Left ventricle myocardium inferior (tissue), 1 donor: ENCODE measurements at regions not wholly inside any gene's neighbourhood (a gene's known extent, or its start where the extent isn't known, plus 50 kb on each side); places are given as distances from the start of the nearest gene placed in this dataset.
A peak's percentile ranks its signal among the peaks of the same experiment; 100 is the strongest.

ENCODE experiments used
- DNase-seq: peaks from one replicate; pipeline ENCODE4 v3.0.0-alpha.2; 2020
- H3K27ac ChIP-seq: fragments of 200-600 bp; replicated peaks from 2 replicates; pipeline ENCODE4 v1.8.0; 2021
- H3K27me3 ChIP-seq: fragments of 200-600 bp; 2 replicates; pipeline ENCODE4 v1.8.0; 2021; ENCODE audit warnings: low read depth
- H3K36me3 ChIP-seq: fragments of 200-600 bp; 2 replicates; pipeline ENCODE4 v1.8.0; 2021
- H3K4me1 ChIP-seq: fragments of 200-600 bp; 2 replicates; pipeline ENCODE4 v1.8.0; 2021
- H3K4me3 ChIP-seq: fragments of 200-600 bp; 2 replicates; pipeline ENCODE4 v1.8.0; 2021; ENCODE audit warnings: mild to moderate bottlenecking, moderate library complexity
- H3K9me3 ChIP-seq: fragments of 200-600 bp; replicated peaks from 2 replicates; pipeline ENCODE4 v1.8.0; 2021
- CTCF ChIP-seq: fragments of 200-600 bp; IDR thresholded peaks from 2 replicates; pipeline ENCODE4 v1.8.0; 2021; ENCODE audit warnings: antibody characterized with exemption, mild to moderate bottlenecking, borderline replicate concordance
- intact Hi-C: fragments of 100-400 bp; cut with micrococcal nuclease; formaldehyde crosslinking; loops from one replicate; pipeline ENCODE4 v1.11.0; 2022
- donor health status: DM: no; HTN: yes; CAD: no; lungs with severe emphysema.

DNA sequence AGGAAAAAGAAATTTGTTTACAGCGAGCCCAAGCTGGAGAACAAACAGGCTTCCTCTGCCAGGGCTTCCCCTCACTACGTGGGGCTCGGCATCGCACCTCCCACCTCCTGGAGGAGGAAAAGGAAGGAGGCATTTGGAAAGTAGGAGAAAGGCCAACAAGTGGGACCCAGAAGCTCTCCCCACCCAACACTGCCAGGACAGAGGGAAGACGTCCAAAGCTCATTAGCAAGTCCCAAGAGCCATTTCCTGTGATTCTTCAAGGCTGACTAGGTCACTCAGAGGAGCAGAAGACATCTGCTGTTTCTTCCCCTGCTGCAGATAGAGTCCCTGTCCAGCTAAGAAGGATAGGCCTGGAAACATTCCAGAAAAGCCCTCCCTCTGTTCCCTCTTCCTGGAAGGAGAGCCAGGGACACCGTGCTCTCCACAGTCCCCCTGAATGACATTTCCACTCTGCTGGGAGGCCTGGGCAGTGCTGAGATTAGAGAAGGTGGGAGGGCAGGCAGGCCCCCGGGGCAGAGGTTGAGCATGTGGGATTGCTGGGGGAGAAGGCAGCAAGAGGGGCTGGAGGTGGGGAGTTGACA is 57.0 kb upstream of the NEURL1B start:
- Histone ChIP-seq H3K36me3 (no peaks in the 10 kb centered on the region), H3K27me3 (no peaks in the 10 kb centered on the region), H3K4me3 (no peak overlapping the region), H3K4me1 (peaks cover 74% of the 10 kb centered on the region), H3K27ac (peak overlapping the region; percentile 90), H3K9me3 (no peaks in the 10 kb centered on the region)
- peak; percentile 70 for DNase-seq
- intact Hi-C loops: no loop called here
- peak; percentile 12 for TF ChIP-seq CTCF

- Histone ChIP-seq H3K9me3 (no peaks in the 10 kb centered on the region), H3K4me1 (peaks cover 78% of the 10 kb centered on the region), H3K27me3 (no peaks in the 10 kb centered on the region), H3K4me3 (no peak overlapping the region), H3K27ac (peak overlapping the region; percentile 90), H3K36me3 (no peaks in the 10 kb centered on the region)
- intact Hi-C loops: no loop called here
- no peak for TF ChIP-seq CTCF
- DNase-seq: no peak
These were observed 58.1 kb upstream of the NEURL1B start for GRCh38 chr5:172582940-172583339.

DNA sequence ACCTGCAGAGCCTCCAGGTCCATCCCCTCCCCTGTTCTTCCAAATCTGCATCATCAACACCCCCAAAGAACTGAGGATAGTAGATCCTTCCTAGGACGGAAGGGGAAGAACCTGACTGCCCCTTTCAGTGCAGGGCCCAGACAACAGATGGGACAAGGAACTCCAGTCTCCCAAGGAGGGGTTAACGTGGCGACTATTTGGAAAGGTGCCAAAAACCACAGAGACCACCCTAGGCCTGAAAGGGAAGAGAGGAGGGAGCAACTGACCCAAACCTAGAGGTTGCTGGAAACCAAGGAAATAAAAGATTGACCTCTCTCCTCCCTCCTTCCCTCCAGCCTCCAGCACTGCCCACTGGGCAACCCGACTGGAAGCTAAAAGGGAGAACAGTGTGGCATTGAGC is 59.7 kb upstream of the NEURL1B start:
- intact Hi-C loops: no loop called here
- Histone ChIP-seq H3K9me3 (no peaks in the 10 kb centered on the region), H3K27me3 (no peaks in the 10 kb centered on the region), H3K4me1 (peaks cover 64% of the 10 kb centered on the region), H3K36me3 (no peaks in the 10 kb centered on the region), H3K27ac (peak overlapping the region; percentile 90), H3K4me3 (no peak overlapping the region)
- DNase-seq: no peak
- TF ChIP-seq CTCF: no peak

- peaks cover 64% of the 10 kb centered on the region for H3K4me1 ChIP-seq
These were observed 61.6 kb upstream of the NEURL1B start for GRCh38 chr5:172579403-172579990.

DNA sequence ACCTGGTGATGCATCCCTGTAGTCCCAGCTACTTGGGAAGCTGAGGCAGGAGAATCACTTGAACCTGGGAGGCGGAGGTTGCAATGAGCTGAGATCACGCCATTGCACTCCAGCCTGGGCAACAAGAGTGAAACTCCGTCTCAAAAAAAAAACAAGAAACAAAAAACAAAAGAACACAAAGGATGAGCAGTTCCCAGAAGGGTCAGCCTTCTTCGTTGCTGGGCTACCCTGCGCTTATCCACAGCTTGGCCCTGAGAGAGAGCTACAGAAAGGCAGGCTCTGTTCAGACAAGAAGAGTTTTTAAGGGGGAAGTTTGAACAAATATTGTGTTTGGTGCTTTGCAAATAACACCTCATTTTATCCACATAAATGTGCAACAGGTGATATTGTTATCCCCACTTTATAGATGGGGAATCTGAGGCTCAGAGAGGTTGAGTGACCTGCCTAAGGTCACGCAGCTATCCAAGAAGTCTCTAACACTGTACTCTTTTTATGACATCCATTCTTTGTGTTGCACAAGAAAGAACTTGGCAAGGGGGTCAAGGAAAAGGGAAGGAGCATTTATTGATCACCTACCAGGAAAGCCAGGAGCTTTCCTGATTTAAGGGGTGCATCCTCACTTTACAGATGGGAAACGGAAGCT is 63.7 kb upstream of the NEURL1B start:
- Histone ChIP-seq H3K9me3 (no peaks in the 10 kb centered on the region), H3K4me3 (no peak overlapping the region), H3K27ac (no peak overlapping the region), H3K4me1 (peaks cover 50% of the 10 kb centered on the region), H3K27me3 (no peaks in the 10 kb centered on the region), H3K36me3 (no peaks in the 10 kb centered on the region)
- TF ChIP-seq CTCF: no peak
- intact Hi-C loops: no loop called here
- DNase-seq: peak; percentile 0

More at GRCh38 chr5:172579403-172579990, 61.6 kb upstream of the NEURL1B start:
- DNase-seq: peak; percentile 25
- Histone ChIP-seq H3K36me3 (no peaks in the 10 kb centered on the region), H3K27ac (peak overlapping the region; percentile 3), H3K9me3 (no peaks in the 10 kb centered on the region), H3K27me3 (no peaks in the 10 kb centered on the region), H3K4me3 (no peak overlapping the region)
- intact Hi-C loops: no loop called here
- no peak for TF ChIP-seq CTCF
